HEK293 (cell line): ENCODE measurements at regions not wholly inside any gene's neighbourhood (a gene's known extent, or its start where the extent isn't known, plus 50 kb on each side); places are given as distances from the start of the nearest gene placed in this dataset.

ENCODE experiments used
- CTCF ChIA-PET: fragments of 350-600 bp; formaldehyde crosslinking; extraction: SDS; loops from one replicate; lab custom pipeline; 2021; ENCODE audit warnings: antibody characterized with exemption; lab: Yijun Ruan, JAX
- POLR2A ChIA-PET: fragments of 300-600 bp; formaldehyde crosslinking; extraction: SDS; loops from one replicate; lab custom pipeline; 2020; ENCODE audit warnings: antibody characterized with exemption, inconsistent platforms; lab: Yijun Ruan, JAX
- H3K27ac ChIP-seq: fragments of 200-500 bp; sonication (Bioruptor generic); 2 replicates; pipeline ENCODE4 v1.5.1; 2014; ENCODE audit warnings: low read depth, low read length, control low read depth, inconsistent platforms; ENCODE audit errors: extremely low read depth
- H3K36me3 ChIP-seq, 2 experiments: fragments of 200-500 bp in 1 of 2; sonication (Bioruptor generic) in 1 of 2; 1 replicate in 1 of 2; 2 replicates in 1 of 2; pipeline ENCODE4 v1.5.1; 2014 to 2017; ENCODE audit warnings: inconsistent platforms in 2 of 2, low read length in 2 of 2; ENCODE audit not compliant: control insufficient read depth in 2 of 2, insufficient read depth in 1 of 2
- H3K4me1 ChIP-seq: fragments of 200-500 bp; sonication (Bioruptor generic); 2 replicates; pipeline ENCODE4 v1.5.1; 2014; ENCODE audit warnings: mild to moderate bottlenecking, low read length, inconsistent platforms; ENCODE audit not compliant: control insufficient read depth, insufficient read depth
- H3K4me3 ChIP-seq: 2 replicates; pipeline ENCODE4 v1.5.1; 2011; ENCODE audit warnings: low read depth, mild to moderate bottlenecking, control low read depth, low read length, moderate library complexity
- H3K9me3 ChIP-seq: fragments of 200-500 bp; sonication (Bioruptor generic); 2 replicates; pipeline ENCODE4 v1.5.1; 2014; ENCODE audit warnings: low read depth, low read length, inconsistent platforms; ENCODE audit not compliant: control insufficient read depth, insufficient read depth
- HOXC10 ChIP-seq: sonication (generic); formaldehyde crosslinking; IDR thresholded peaks from 2 replicates; pipeline ENCODE4 v1.8.1; 2023; ENCODE audit warnings: mild to moderate bottlenecking, missing genetic modification reagents
- KLF10 ChIP-seq: fragments of 450-650 bp; IDR thresholded peaks from 2 replicates; pipeline ENCODE4 v1.5.1; 2018; ENCODE audit warnings: missing biosample characterization, mild to moderate bottlenecking, missing genetic modification characterization
- KLF7 ChIP-seq: fragments of 450-650 bp; formaldehyde crosslinking; IDR thresholded peaks from 2 replicates; pipeline ENCODE4 v1.5.1; 2016; ENCODE audit warnings: missing biosample characterization, missing genetic modification characterization, borderline replicate concordance
- REPIN1 ChIP-seq: fragments of 450-650 bp; formaldehyde crosslinking; IDR thresholded peaks from 2 replicates; pipeline ENCODE4 v1.5.1; 2017; ENCODE audit warnings: missing biosample characterization, missing genetic modification characterization, low read depth
- SETDB1 ChIP-seq: IDR thresholded peaks from one replicate; pipeline ENCODE4 v1.6.1; 2017; ENCODE audit warnings: mild to moderate bottlenecking, low read length, moderate library complexity, mixed read lengths; ENCODE audit not compliant: insufficient read length
- ZNF138 ChIP-seq: fragments of 450-650 bp; formaldehyde crosslinking; IDR thresholded peaks from 2 replicates; pipeline ENCODE4 v1.5.1; 2016; ENCODE audit warnings: missing biosample characterization, missing genetic modification characterization, borderline replicate concordance
- ZNF174 ChIP-seq: fragments of 450-650 bp; formaldehyde crosslinking; IDR thresholded peaks from 2 replicates; pipeline ENCODE4 v1.5.0; 2017; ENCODE audit warnings: missing biosample characterization, mild to moderate bottlenecking, missing genetic modification characterization
- ZNF2 ChIP-seq: fragments of 450-650 bp; formaldehyde crosslinking; IDR thresholded peaks from 2 replicates; pipeline ENCODE4 v1.5.1; 2016; ENCODE audit warnings: missing biosample characterization, missing genetic modification characterization
- ZNF202 ChIP-seq: fragments of 450-650 bp; formaldehyde crosslinking; IDR thresholded peaks from 2 replicates; pipeline ENCODE4 v1.5.1; 2016; ENCODE audit warnings: missing biosample characterization, missing genetic modification characterization, borderline replicate concordance
- ZNF248 ChIP-seq: fragments of 450-650 bp; formaldehyde crosslinking; IDR thresholded peaks from 2 replicates; pipeline ENCODE4 v1.5.1; 2017; ENCODE audit warnings: missing biosample characterization, missing genetic modification characterization
- ZNF341 ChIP-seq: fragments of 450-650 bp; formaldehyde crosslinking; IDR thresholded peaks from 2 replicates; pipeline ENCODE4; 2016; ENCODE audit warnings: low read depth, missing biosample characterization, missing genetic modification characterization
- ZNF394 ChIP-seq: fragments of 450-650 bp; formaldehyde crosslinking; IDR thresholded peaks from 2 replicates; pipeline ENCODE4 v1.5.1; 2016; ENCODE audit warnings: missing biosample characterization, missing genetic modification characterization, mild to moderate bottlenecking, moderate library complexity, borderline replicate concordance
- ZNF426 ChIP-seq: fragments of 450-650 bp; formaldehyde crosslinking; IDR thresholded peaks from 2 replicates; pipeline ENCODE4 v1.5.1; 2017; ENCODE audit warnings: missing biosample characterization, missing genetic modification characterization, mild to moderate bottlenecking, inconsistent platforms, moderate library complexity
- ZNF433 ChIP-seq: fragments of 450-650 bp; formaldehyde crosslinking; IDR thresholded peaks from 2 replicates; pipeline ENCODE4 v1.5.1; 2016; ENCODE audit warnings: missing biosample characterization, missing genetic modification characterization, low read depth
- ZNF529 ChIP-seq: fragments of 450-650 bp; formaldehyde crosslinking; IDR thresholded peaks from 2 replicates; pipeline ENCODE4 v1.5.1; 2017; ENCODE audit warnings: missing genetic modification characterization, missing biosample characterization; ENCODE audit not compliant: insufficient replicate concordance
- ZNF555 ChIP-seq: fragments of 450-650 bp; formaldehyde crosslinking; conservative IDR thresholded peaks from 2 replicates; pipeline ENCODE4 v1.5.1; 2017; ENCODE audit warnings: missing biosample characterization, mild to moderate bottlenecking, missing genetic modification characterization, inconsistent platforms
- ZNF664 ChIP-seq: fragments of 450-650 bp; formaldehyde crosslinking; IDR thresholded peaks from 2 replicates; pipeline ENCODE4 v1.5.1; 2016; ENCODE audit warnings: missing biosample characterization, missing genetic modification characterization
- ZNF768 ChIP-seq: fragments of 450-650 bp; formaldehyde crosslinking; IDR thresholded peaks from 2 replicates; pipeline ENCODE4 v1.5.1; 2018; ENCODE audit warnings: missing biosample characterization, mild to moderate bottlenecking, missing genetic modification characterization
- TF ChIP-seq, protein P1 (sequence below): fragments of 450-650 bp; formaldehyde crosslinking; IDR thresholded peaks from 2 replicates; pipeline ENCODE4 v1.5.1; 2016; ENCODE audit warnings: missing biosample characterization, missing genetic modification characterization
- TF ChIP-seq, protein P2 (sequence below): fragments of 450-650 bp; formaldehyde crosslinking; IDR thresholded peaks from 2 replicates; pipeline ENCODE4 v1.5.1; 2016; ENCODE audit warnings: missing biosample characterization, missing genetic modification characterization
- TF ChIP-seq, protein P3 (sequence below): fragments of 450-650 bp; formaldehyde crosslinking; IDR thresholded peaks from 2 replicates; pipeline ENCODE4 v1.5.1; 2016; ENCODE audit warnings: missing biosample characterization, missing genetic modification characterization, borderline replicate concordance

DNA sequence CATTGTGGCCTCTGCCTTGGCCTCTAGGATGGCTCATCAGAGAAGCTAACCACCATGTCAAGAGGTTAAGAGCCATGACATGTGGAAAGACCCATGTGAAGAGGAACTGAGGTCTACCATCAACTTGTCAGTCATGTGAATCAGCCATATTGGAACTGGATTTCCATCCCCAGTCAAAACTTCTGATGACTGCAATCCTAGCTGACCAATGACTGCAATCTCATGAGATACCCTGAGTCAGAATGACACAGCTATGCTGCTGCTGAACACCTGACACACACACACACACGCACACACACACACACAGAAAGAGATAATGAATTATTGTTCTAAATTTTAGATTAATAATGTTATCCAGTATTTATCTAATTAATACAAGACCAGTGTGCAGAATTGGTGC lies 337.5 kb upstream of the LMCD1 start:
- no peak overlapping the region for H3K27ac ChIP-seq
- CTCF ChIA-PET: interaction anchor here (0.5 kb wide), 1 partner anchor 1439 kb away, joined by 3 read pairs; no protein-coding TSS in a partner anchor
- no peaks in the 10 kb centered on the region for H3K9me3 ChIP-seq
- POLR2A ChIA-PET: no interaction called here
- TF ChIP-seq ZNF248 (tag by site-specific recombination): no peak
- no peak for TF ChIP-seq ZNF426 (tag by site-specific recombination)
- no peak for TF ChIP-seq ZNF433 (tag by site-specific recombination)
- no peaks in the 10 kb centered on the region for H3K4me1 ChIP-seq
- H3K36me3 ChIP-seq: no peaks in the 10 kb centered on the region
- no peak overlapping the region for H3K4me3 ChIP-seq

DNA sequence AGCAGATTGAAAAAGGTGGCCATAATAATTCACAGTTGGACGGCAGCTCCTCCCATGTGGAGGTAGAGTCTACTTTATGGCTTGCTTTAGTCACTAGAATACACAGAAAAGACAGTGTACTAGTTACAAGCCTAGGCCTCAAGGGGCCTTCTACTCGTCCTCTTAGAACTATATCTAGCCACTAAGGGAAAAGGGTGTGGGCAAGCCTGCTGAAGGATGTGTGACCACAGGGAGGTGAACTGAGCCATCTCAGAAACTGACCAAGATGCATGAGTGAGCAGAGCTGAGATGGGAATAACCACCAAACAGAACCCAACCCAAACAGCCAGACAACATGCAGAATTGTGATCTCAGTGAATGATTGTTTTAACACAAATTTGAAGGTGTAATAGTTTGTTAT lies 335.6 kb upstream of the LMCD1 start:
- POLR2A ChIA-PET: no interaction called here
- no peak for TF ChIP-seq ZNF433 (tag by site-specific recombination)
- no peak for TF ChIP-seq ZNF664 (tag by site-specific recombination)
- no peak for TF ChIP-seq ZNF2 (tag by site-specific recombination)
- no peak for TF ChIP-seq HOXC10 (CRISPR knock-in tag)
- no peak for TF ChIP-seq ZNF768 (tag by site-specific recombination)
- no peak for TF ChIP-seq ZNF529 (tag by site-specific recombination)
- no peak for TF ChIP-seq REPIN1 (tag by site-specific recombination)
- no peak for TF ChIP-seq ZNF138
- TF ChIP-seq, protein P1, sequence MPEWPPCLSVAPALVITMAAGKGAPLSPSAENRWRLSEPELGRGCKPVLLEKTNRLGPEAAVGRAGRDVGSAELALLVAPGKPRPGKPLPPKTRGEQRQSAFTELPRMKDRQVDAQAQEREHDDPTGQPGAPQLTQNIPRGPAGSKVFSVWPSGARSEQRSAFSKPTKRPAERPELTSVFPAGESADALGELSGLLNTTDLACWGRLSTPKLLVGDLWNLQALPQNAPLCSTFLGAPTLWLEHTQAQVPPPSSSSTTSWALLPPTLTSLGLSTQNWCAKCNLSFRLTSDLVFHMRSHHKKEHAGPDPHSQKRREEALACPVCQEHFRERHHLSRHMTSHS: no peak
- TF ChIP-seq, protein P2, sequence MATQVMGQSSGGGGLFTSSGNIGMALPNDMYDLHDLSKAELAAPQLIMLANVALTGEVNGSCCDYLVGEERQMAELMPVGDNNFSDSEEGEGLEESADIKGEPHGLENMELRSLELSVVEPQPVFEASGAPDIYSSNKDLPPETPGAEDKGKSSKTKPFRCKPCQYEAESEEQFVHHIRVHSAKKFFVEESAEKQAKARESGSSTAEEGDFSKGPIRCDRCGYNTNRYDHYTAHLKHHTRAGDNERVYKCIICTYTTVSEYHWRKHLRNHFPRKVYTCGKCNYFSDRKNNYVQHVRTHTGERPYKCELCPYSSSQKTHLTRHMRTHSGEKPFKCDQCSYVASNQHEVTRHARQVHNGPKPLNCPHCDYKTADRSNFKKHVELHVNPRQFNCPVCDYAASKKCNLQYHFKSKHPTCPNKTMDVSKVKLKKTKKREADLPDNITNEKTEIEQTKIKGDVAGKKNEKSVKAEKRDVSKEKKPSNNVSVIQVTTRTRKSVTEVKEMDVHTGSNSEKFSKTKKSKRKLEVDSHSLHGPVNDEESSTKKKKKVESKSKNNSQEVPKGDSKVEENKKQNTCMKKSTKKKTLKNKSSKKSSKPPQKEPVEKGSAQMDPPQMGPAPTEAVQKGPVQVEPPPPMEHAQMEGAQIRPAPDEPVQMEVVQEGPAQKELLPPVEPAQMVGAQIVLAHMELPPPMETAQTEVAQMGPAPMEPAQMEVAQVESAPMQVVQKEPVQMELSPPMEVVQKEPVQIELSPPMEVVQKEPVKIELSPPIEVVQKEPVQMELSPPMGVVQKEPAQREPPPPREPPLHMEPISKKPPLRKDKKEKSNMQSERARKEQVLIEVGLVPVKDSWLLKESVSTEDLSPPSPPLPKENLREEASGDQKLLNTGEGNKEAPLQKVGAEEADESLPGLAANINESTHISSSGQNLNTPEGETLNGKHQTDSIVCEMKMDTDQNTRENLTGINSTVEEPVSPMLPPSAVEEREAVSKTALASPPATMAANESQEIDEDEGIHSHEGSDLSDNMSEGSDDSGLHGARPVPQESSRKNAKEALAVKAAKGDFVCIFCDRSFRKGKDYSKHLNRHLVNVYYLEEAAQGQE (tag by site-specific recombination): no peak
- no peak for TF ChIP-seq ZNF341
- TF ChIP-seq ZNF394 (tag by site-specific recombination): no peak
- no peak for TF ChIP-seq KLF7 (tag by site-specific recombination)
- TF ChIP-seq SETDB1: no peak
- TF ChIP-seq, protein P3, sequence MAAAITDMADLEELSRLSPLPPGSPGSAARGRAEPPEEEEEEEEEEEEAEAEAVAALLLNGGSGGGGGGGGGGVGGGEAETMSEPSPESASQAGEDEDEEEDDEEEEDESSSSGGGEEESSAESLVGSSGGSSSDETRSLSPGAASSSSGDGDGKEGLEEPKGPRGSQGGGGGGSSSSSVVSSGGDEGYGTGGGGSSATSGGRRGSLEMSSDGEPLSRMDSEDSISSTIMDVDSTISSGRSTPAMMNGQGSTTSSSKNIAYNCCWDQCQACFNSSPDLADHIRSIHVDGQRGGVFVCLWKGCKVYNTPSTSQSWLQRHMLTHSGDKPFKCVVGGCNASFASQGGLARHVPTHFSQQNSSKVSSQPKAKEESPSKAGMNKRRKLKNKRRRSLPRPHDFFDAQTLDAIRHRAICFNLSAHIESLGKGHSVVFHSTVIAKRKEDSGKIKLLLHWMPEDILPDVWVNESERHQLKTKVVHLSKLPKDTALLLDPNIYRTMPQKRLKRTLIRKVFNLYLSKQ (tag by site-specific recombination): no peak
- TF ChIP-seq ZNF174 (tag by site-specific recombination): no peak
- TF ChIP-seq ZNF555 (tag by site-specific recombination): no peak
- TF ChIP-seq ZNF202 (tag by site-specific recombination): no peak
- TF ChIP-seq KLF10 (tag by site-specific recombination): no peak
- TF ChIP-seq, all 188 proteins: peak for 0
- Histone ChIP-seq H3K27ac (no peak overlapping the region), H3K36me3 (no peaks in the 10 kb centered on the region), H3K4me3 (no peak overlapping the region), H3K4me1 (no peaks in the 10 kb centered on the region), H3K9me3 (no peaks in the 10 kb centered on the region)
- CTCF ChIA-PET: interaction anchor here (1.0 kb wide), 1 partner anchor 74 kb away, joined by 3 read pairs; no protein-coding TSS in a partner anchor
